HepG2 (cell line): ENCODE measurements at regions not wholly inside any gene's neighbourhood (a gene's known extent, or its start where the extent isn't known, plus 50 kb on each side); places are given as distances from the start of the nearest gene placed in this dataset.

Experiments used
- ATAC-seq: fragments of 200-7000 bp; cut with Tn5 transposase; 3 replicates; pipeline ENCODE4 v1.9.1; 2020; ENCODE audit warnings: mild to moderate bottlenecking, moderate library complexity
- BruUV-seq: library from RNA; stranded (reverse); fragments of 400-500 nt; replicated peaks from 2 replicates; lab custom pipeline; 2021; lab: Mats Ljungman, UMichigan
- CTCF ChIA-PET: fragments of 300-600 bp; formaldehyde crosslinking; extraction: SDS; loops from one replicate; lab custom pipeline; 2021; ENCODE audit warnings: low total read pairs, inconsistent platforms, low intra/inter-chr PET ratio; lab: Yijun Ruan, JAX
- POLR2A ChIA-PET: fragments of 350-600 bp; sonication (Branson Sonifier 250); formaldehyde crosslinking; loops from one replicate; lab custom pipeline; 2020; ENCODE audit warnings: antibody characterized with exemption, inconsistent platforms; lab: Yijun Ruan, JAX
- DNase-seq: peaks from one replicate; pipeline ENCODE4 v3.0.0-alpha.2; 2015; ENCODE audit warnings: low spot score
- FAIRE-seq: peaks from 3 replicates; lab custom pipeline; 2011; peaks lifted over from hg19 to GRCh38; lab: Jason Lieb, UNC
- H2AFZ ChIP-seq: one replicate; pipeline ENCODE4 v1.6.1; 2011; ENCODE audit warnings: low read length, inconsistent platforms
- H3K27ac ChIP-seq: fragments of 300-600 bp; 3 replicates; pipeline ENCODE4 v1.8.0; 2011; ENCODE audit warnings: mixed run types, mild to moderate bottlenecking, mixed read lengths, low read length, inconsistent platforms; ENCODE audit not compliant: insufficient read depth; ENCODE audit errors: extremely low read length
- H3K27me3 ChIP-seq, 2 experiments: fragments of 200-600 bp in 1 of 2; 2 replicates in 1 of 2; 3 replicates in 1 of 2; pipeline versions ENCODE4 v1.6.0 to v1.8.0; 2011; ENCODE audit warnings: low read length in 2 of 2, mild to moderate bottlenecking in 2 of 2, moderate library complexity in 2 of 2, inconsistent platforms in 1 of 2; ENCODE audit not compliant: insufficient read depth in 2 of 2, control insufficient read depth in 1 of 2
- H3K36me3 ChIP-seq, 2 experiments: fragments of 200-600 bp in 1 of 2; replicated peaks in 1 of 2; 2 replicates in 1 of 2; 3 replicates in 1 of 2; pipeline versions ENCODE4 v1.5.1 to v1.8.0; 2011; ENCODE audit warnings: low read length in 2 of 2, inconsistent platforms in 1 of 2; ENCODE audit not compliant: insufficient read depth in 2 of 2, control insufficient read depth in 1 of 2
- H3K4me1 ChIP-seq: 2 replicates; pipeline ENCODE4 v1.5.1; 2012; ENCODE audit warnings: low read length, inconsistent platforms; ENCODE audit not compliant: insufficient read depth
- H3K4me2 ChIP-seq: 2 replicates; pipeline ENCODE4 v1.6.0; 2011; ENCODE audit warnings: low read depth, low read length, inconsistent platforms
- H3K4me3 ChIP-seq, 3 experiments: fragments of 200-600 bp in 1 of 3; sonication (generic), shearing (Covaris generic) in 1 of 3; replicated peaks in 1 of 3; 2 replicates each; pipeline ENCODE4 v1.5.1; 2011 to 2016; ENCODE audit warnings: low read length in 3 of 3, inconsistent platforms in 2 of 3, low read depth in 2 of 3, mild to moderate bottlenecking in 2 of 3, control low read depth in 1 of 3, mixed read lengths in 1 of 3; ENCODE audit not compliant: insufficient read depth in 1 of 3
- H3K79me2 ChIP-seq: one replicate; pipeline ENCODE4 v1.6.1; 2011; ENCODE audit warnings: low read length, inconsistent platforms; ENCODE audit not compliant: insufficient read depth
- H3K9ac ChIP-seq: 2 replicates; pipeline ENCODE4 v1.6.0; 2011; ENCODE audit warnings: mild to moderate bottlenecking, low read depth, low read length, inconsistent platforms; ENCODE audit not compliant: insufficient read depth
- H3K9me3 ChIP-seq: 2 replicates; pipeline ENCODE4 v1.5.1; 2012; ENCODE audit warnings: mild to moderate bottlenecking, low read length
- H4K20me1 ChIP-seq: 2 replicates; pipeline ENCODE4 v1.6.0; 2011; ENCODE audit warnings: inconsistent platforms, mild to moderate bottlenecking, low read length, moderate library complexity; ENCODE audit not compliant: insufficient read depth
- EZH2 ChIP-seq: conservative IDR thresholded peaks from 2 replicates; pipeline ENCODE4 v1.6.1; 2012; ENCODE audit warnings: mild to moderate bottlenecking, low read depth, low read length, moderate library complexity
- HOXA9 ChIP-seq: sonication (generic); formaldehyde crosslinking; IDR thresholded peaks from 2 replicates; pipeline ENCODE4 v1.8.1; 2022; ENCODE audit warnings: missing genetic modification reagents, mild to moderate bottlenecking, moderate library complexity, borderline replicate concordance
- PHF20 ChIP-seq: sonication (generic); formaldehyde crosslinking; IDR thresholded peaks from 2 replicates; pipeline ENCODE4 v1.5.0; 2020; ENCODE audit warnings: mild to moderate bottlenecking, missing genetic modification reagents
- ZKSCAN5 ChIP-seq: sonication (generic); formaldehyde crosslinking; IDR thresholded peaks from 2 replicates; pipeline ENCODE4 v1.5.1; 2020; ENCODE audit warnings: mild to moderate bottlenecking, missing genetic modification reagents
- ZNF431 ChIP-seq: sonication (generic); formaldehyde crosslinking; IDR thresholded peaks from 2 replicates; pipeline ENCODE4 v1.9.0; 2022; ENCODE audit warnings: missing genetic modification reagents, low read depth, mild to moderate bottlenecking, borderline replicate concordance
- WGBS: methylation state at CpG from one replicate; pipeline ENCODE4 v1.1.6; 2017; ENCODE audit warnings: low lambda C conversion rate; 5-methylcytosine and 5-hydroxymethylcytosine counted together
- in situ Hi-C: cut with HindIII; loops from 2 replicates; pipeline ENCODE4 v1.10.0; 2017; ENCODE audit warnings: low pct_unique_long_range_greater_than_20kb; ENCODE audit not compliant: extremely low pct_ligation_motif_present
- intact Hi-C: fragments of 100-400 bp; cut with micrococcal nuclease; formaldehyde crosslinking; loops from one replicate; pipeline ENCODE4 v1.10.0; 2022; ENCODE audit not compliant: unreplicated experiment
- TF ChIP-seq, protein P1 (sequence below): sonication (generic); formaldehyde crosslinking; IDR thresholded peaks from 2 replicates; pipeline ENCODE4 v1.4.0; 2020; ENCODE audit warnings: mild to moderate bottlenecking, missing genetic modification reagents
- TF ChIP-seq, protein P2 (sequence below): sonication (generic); formaldehyde crosslinking; IDR thresholded peaks from 2 replicates; pipeline ENCODE4 v1.9.0; 2021; ENCODE audit warnings: missing genetic modification reagents, mild to moderate bottlenecking, borderline replicate concordance
- TF ChIP-seq, protein P3 (sequence below): sonication (generic); formaldehyde crosslinking; IDR thresholded peaks from 2 replicates; pipeline ENCODE4 v1.5.1; 2020; ENCODE audit warnings: missing genetic modification reagents, mild to moderate bottlenecking, borderline replicate concordance
- TF ChIP-seq, protein P4 (sequence below): sonication (generic); formaldehyde crosslinking; IDR thresholded peaks from 2 replicates; pipeline ENCODE4 v1.4.0; 2020; ENCODE audit warnings: mild to moderate bottlenecking, missing genetic modification reagents

DNA sequence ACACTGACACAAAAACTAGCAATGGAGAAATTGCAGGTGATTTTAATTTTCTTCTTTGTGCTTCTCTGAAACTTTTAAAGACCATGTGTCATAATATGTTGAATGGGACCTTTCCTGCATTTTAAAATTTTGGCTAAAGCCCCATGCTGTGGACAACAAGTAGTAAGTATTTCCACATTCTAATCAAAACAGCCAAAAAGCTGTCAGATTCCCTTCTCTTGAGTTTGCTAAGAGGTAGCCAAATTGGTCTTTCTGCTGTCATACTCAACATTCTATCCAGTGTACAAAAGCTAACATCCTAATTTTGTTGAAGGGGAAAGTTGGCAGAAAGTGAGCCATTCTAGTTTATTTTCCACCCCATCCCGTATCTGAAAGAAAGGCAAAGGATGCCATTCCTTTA, 447.6 kb downstream of the TFEC start:
- Histone ChIP-seq H3K27me3 (no peaks in the 10 kb centered on the region), H3K4me1 (no peaks in the 10 kb centered on the region), H2AFZ (no peak overlapping the region), H4K20me1 (no peaks in the 10 kb centered on the region), H3K4me3 (no peak overlapping the region), H3K4me2 (no peak overlapping the region), H3K36me3 (no peaks in the 10 kb centered on the region), H3K27ac (no peak overlapping the region), H3K9ac (no peak overlapping the region), H3K9me3 (no peaks in the 10 kb centered on the region), H3K79me2 (no peaks in the 10 kb centered on the region)
- 0% methylated on average over 1 of the region's 1 CpG for WGBS
- DNase-seq = no peak
- ChIA-PET CTCF (no interaction called here), POLR2A (no interaction called here)
- BruUV-seq = no TSS peak
- TF ChIP-seq PHF20 (no peak), EZH2 (no peak), HOXA9 (CRISPR knock-in tag) (no peak), ZKSCAN5 (CRISPR knock-in tag) (no peak), ZNF431 (no peak)
- TF ChIP-seq, protein P1, sequence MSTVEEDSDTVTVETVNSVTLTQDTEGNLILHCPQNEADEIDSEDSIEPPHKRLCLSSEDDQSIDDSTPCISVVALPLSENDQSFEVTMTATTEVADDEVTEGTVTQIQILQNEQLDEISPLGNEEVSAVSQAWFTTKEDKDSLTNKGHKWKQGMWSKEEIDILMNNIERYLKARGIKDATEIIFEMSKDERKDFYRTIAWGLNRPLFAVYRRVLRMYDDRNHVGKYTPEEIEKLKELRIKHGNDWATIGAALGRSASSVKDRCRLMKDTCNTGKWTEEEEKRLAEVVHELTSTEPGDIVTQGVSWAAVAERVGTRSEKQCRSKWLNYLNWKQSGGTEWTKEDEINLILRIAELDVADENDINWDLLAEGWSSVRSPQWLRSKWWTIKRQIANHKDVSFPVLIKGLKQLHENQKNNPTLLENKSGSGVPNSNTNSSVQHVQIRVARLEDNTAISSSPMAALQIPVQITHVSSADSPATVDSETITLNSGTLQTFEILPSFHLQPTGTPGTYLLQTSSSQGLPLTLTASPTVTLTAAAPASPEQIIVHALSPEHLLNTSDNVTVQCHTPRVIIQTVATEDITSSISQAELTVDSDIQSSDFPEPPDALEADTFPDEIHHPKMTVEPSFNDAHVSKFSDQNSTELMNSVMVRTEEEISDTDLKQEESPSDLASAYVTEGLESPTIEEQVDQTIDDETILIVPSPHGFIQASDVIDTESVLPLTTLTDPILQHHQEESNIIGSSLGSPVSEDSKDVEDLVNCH (CRISPR knock-in tag) = no peak
- TF ChIP-seq, protein P2, sequence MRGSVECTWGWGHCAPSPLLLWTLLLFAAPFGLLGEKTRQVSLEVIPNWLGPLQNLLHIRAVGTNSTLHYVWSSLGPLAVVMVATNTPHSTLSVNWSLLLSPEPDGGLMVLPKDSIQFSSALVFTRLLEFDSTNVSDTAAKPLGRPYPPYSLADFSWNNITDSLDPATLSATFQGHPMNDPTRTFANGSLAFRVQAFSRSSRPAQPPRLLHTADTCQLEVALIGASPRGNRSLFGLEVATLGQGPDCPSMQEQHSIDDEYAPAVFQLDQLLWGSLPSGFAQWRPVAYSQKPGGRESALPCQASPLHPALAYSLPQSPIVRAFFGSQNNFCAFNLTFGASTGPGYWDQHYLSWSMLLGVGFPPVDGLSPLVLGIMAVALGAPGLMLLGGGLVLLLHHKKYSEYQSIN (CRISPR knock-in tag) = no peak
- TF ChIP-seq, protein P3, sequence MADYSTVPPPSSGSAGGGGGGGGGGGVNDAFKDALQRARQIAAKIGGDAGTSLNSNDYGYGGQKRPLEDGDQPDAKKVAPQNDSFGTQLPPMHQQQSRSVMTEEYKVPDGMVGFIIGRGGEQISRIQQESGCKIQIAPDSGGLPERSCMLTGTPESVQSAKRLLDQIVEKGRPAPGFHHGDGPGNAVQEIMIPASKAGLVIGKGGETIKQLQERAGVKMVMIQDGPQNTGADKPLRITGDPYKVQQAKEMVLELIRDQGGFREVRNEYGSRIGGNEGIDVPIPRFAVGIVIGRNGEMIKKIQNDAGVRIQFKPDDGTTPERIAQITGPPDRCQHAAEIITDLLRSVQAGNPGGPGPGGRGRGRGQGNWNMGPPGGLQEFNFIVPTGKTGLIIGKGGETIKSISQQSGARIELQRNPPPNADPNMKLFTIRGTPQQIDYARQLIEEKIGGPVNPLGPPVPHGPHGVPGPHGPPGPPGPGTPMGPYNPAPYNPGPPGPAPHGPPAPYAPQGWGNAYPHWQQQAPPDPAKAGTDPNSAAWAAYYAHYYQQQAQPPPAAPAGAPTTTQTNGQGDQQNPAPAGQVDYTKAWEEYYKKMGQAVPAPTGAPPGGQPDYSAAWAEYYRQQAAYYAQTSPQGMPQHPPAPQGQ (CRISPR knock-in tag) = no peak
- TF ChIP-seq, protein P4, sequence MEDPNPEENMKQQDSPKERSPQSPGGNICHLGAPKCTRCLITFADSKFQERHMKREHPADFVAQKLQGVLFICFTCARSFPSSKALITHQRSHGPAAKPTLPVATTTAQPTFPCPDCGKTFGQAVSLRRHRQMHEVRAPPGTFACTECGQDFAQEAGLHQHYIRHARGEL (CRISPR knock-in tag) = no peak
- ATAC-seq = no peak
- intact Hi-C loops = no loop called here
- FAIRE-seq = no peak
- in situ Hi-C loops = no loop called here
